ENCODE measurements at regions not wholly inside any gene's neighbourhood (a gene's known extent, or its start where the extent isn't known, plus 50 kb on each side); places are given as distances from the start of the nearest gene placed in this dataset.

DNA sequence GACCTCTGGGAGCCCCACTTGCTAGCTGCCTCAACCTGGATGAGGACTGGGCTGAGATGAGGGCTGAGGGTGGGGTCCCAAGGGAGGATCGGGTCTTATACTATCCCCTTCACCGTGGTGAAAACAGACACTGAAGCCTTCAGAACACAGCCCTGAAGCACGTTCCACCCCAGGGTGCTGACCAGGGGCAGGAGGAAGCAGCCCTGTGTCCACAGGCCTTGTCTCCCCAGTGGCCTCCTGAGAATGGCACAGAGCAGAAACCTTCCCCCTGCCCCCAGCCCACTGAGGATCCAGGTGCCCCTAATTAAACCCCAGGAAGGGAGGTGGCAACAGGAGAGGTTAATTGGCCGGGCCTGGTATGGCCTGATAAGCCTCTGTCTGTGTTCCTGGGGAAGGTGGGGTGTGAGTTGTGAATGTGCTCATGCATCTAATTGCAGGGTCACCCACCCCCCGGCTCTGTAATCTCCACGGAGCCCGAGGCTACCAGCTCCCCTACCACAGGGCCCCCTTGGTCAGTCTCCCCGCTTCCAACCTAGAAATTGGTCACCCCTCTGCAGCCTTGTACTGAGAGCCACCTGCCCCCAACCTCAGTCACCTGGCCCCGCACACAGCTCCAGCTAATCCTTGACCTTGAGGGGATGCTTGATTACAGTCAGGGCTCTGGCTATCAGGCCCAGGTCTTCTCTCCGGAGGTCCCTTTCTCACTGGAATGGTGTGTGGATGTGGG, 159.0 kb upstream of the UNC5B start:
- Histone ChIP-seq H3K4me2 (replicated peaks; ENCODE audit: low read depth, low read length, poor library complexity, severe bottlenecking) (no peak overlapping the region), H3K4me3 (ENCODE audit: control extremely low read depth in 1 of 5, extremely low read depth in 1 of 5, insufficient read depth in 1 of 5, low read depth in 2 of 5, low read length in 4 of 5) (no peak overlapping the region), H4K20me1 (ENCODE audit: control insufficient read depth, insufficient read depth, low read length, poor library complexity, severe bottlenecking) (no peaks in the 10 kb centered on the region), H2AFZ (ENCODE audit: insufficient read depth, low read depth, low read length, poor library complexity, severe bottlenecking) (no peak overlapping the region), H3K36me3 (replicated peaks in 1 of 2; ENCODE audit: control extremely low read depth in 1 of 2, control insufficient read depth in 1 of 2, extremely low read depth in 1 of 2, insufficient read depth in 2 of 2, low read length in 1 of 2) (no peaks in the 10 kb centered on the region), H3K27me3 (replicated peaks in 1 of 4; ENCODE audit: control extremely low read depth in 1 of 4, control insufficient read depth in 3 of 4, insufficient read depth in 4 of 4, low read length in 3 of 4) (peaks cover 0 to 3% (median 0%) of the 10 kb centered on the region in 4 experiments), H3K27ac (ENCODE audit: low read length in 2 of 2) (no peak overlapping the region), H3K4me1 (ENCODE audit: control insufficient read depth in 2 of 2, insufficient read depth in 2 of 2, low read length in 2 of 2) (no peaks in the 10 kb centered on the region), H3K79me2 (ENCODE audit: control insufficient read depth, insufficient read depth, low read length) (no peaks in the 10 kb centered on the region), H3K9me3 (ENCODE audit: control extremely low read depth in 1 of 3, control insufficient read depth in 2 of 3, insufficient read depth in 1 of 3, low read length in 2 of 3) (peaks cover 0 to 6% (median 0%) of the 10 kb centered on the region in 3 donors), H3K9ac (ENCODE audit: low read length) (no peak overlapping the region)
- intact Hi-C loops (cut with micrococcal nuclease) = no loop called here
- Mint-ChIP-seq H3K9me3 (ENCODE audit: insufficient read depth) (no peaks in the 10 kb centered on the region), H3K27ac (no peak overlapping the region), H3K4me3 (no peak overlapping the region), H3K27me3 (peaks cover 24% of the 10 kb centered on the region), H3K4me1 (no peaks in the 10 kb centered on the region)
- ChIA-PET CTCF (no interaction called here), POLR2A (no interaction called here)
- ATAC-seq (ENCODE audit: low read depth) = no peak
- 92% methylated on average over 8 of the region's 10 CpGs for WGBS (ENCODE audit: insufficient coverage)
- TF ChIP-seq EZH2 (IDR thresholded peaks at IDR 0.05; ENCODE audit: borderline replicate concordance, insufficient read depth, low read depth, low read length, poor library complexity, severe bottlenecking) = no peak
- TF ChIP-seq, protein P1, sequence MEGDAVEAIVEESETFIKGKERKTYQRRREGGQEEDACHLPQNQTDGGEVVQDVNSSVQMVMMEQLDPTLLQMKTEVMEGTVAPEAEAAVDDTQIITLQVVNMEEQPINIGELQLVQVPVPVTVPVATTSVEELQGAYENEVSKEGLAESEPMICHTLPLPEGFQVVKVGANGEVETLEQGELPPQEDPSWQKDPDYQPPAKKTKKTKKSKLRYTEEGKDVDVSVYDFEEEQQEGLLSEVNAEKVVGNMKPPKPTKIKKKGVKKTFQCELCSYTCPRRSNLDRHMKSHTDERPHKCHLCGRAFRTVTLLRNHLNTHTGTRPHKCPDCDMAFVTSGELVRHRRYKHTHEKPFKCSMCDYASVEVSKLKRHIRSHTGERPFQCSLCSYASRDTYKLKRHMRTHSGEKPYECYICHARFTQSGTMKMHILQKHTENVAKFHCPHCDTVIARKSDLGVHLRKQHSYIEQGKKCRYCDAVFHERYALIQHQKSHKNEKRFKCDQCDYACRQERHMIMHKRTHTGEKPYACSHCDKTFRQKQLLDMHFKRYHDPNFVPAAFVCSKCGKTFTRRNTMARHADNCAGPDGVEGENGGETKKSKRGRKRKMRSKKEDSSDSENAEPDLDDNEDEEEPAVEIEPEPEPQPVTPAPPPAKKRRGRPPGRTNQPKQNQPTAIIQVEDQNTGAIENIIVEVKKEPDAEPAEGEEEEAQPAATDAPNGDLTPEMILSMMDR (IDR thresholded peaks at IDR 0.05) = no peak
- no peak for DNase-seq

DNA sequence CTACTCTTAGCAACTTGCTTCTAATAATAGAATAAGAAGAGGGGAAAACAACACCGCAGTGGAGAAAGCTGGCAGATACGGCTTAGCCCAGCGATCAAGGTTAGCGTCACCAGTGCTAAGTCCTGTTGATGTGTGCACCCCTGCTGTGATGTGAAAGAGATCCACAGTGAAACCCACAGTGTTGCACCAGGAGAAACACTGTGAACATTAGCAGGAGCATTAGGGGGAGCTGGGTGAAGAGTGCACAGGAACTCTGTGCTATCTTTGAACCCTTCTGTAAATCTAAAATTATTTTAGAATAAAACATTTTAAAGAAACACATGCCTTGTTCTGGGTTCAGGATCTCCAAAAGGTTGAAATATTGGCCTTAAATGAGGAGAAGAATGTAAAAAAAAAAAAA, 154.1 kb upstream of the UNC5B start:
- Histone ChIP-seq H3K9me3 (ENCODE audit: control extremely low read depth in 1 of 3, control insufficient read depth in 2 of 3, insufficient read depth in 1 of 3, low read length in 2 of 3) (peaks cover 0 to 4% (median 0%) of the 10 kb centered on the region in 3 donors), H3K27ac (ENCODE audit: low read length in 2 of 2) (no peak overlapping the region), H3K4me1 (ENCODE audit: control insufficient read depth in 2 of 2, insufficient read depth in 2 of 2, low read length in 2 of 2) (no peaks in the 10 kb centered on the region), H3K4me3 (ENCODE audit: control extremely low read depth in 1 of 5, extremely low read depth in 1 of 5, insufficient read depth in 1 of 5, low read depth in 2 of 5, low read length in 4 of 5) (no peak overlapping the region), H2AFZ (ENCODE audit: insufficient read depth, low read depth, low read length, poor library complexity, severe bottlenecking) (no peak overlapping the region), H3K4me2 (replicated peaks; ENCODE audit: low read depth, low read length, poor library complexity, severe bottlenecking) (no peak overlapping the region), H3K9ac (ENCODE audit: low read length) (no peak overlapping the region), H3K27me3 (replicated peaks in 1 of 4; ENCODE audit: control extremely low read depth in 1 of 4, control insufficient read depth in 3 of 4, insufficient read depth in 4 of 4, low read length in 3 of 4) (no peaks in the 10 kb centered on the region), H4K20me1 (ENCODE audit: control insufficient read depth, insufficient read depth, low read length, poor library complexity, severe bottlenecking) (no peaks in the 10 kb centered on the region), H3K79me2 (ENCODE audit: control insufficient read depth, insufficient read depth, low read length) (no peaks in the 10 kb centered on the region), H3K36me3 (replicated peaks in 1 of 2; ENCODE audit: control extremely low read depth in 1 of 2, control insufficient read depth in 1 of 2, extremely low read depth in 1 of 2, insufficient read depth in 2 of 2, low read length in 1 of 2) (no peaks in the 10 kb centered on the region)
- no peak overlapping the region for H3K4me3 Mint-ChIP-seq
- ChIA-PET POLR2A (no interaction called here), CTCF (no interaction called here)
- intact Hi-C loops (cut with micrococcal nuclease) = no loop called here
- no peaks in the 10 kb centered on the region for H3K27me3 Mint-ChIP-seq
- no peak overlapping the region for H3K27ac Mint-ChIP-seq
- H3K4me1 Mint-ChIP-seq = no peaks in the 10 kb centered on the region
- ATAC-seq (ENCODE audit: low read depth) (no peak), DNase-seq (no peak)
- no peak for TF ChIP-seq EZH2 (IDR thresholded peaks at IDR 0.05; ENCODE audit: borderline replicate concordance, insufficient read depth, low read depth, low read length, poor library complexity, severe bottlenecking)
- TF ChIP-seq, protein P1 (IDR thresholded peaks at IDR 0.05) = no peak
- no peaks in the 10 kb centered on the region for H3K9me3 Mint-ChIP-seq (ENCODE audit: insufficient read depth)
- 90% methylated on average over 4 of the region's 4 CpGs for WGBS (ENCODE audit: insufficient coverage)
